HG03066 (cell line): ENCODE measurements at regions not wholly inside any gene's neighbourhood (a gene's known extent, or its start where the extent isn't known, plus 50 kb on each side); places are given as distances from the start of the nearest gene placed in this dataset.

Source experiments
- ATAC-seq: cut with Tn5 transposase; IDR thresholded peaks from one replicate; pipeline ENCODE4 v1.9.1; 2021; ENCODE audit warnings: low read depth; ENCODE audit not compliant: unreplicated experiment

DNA sequence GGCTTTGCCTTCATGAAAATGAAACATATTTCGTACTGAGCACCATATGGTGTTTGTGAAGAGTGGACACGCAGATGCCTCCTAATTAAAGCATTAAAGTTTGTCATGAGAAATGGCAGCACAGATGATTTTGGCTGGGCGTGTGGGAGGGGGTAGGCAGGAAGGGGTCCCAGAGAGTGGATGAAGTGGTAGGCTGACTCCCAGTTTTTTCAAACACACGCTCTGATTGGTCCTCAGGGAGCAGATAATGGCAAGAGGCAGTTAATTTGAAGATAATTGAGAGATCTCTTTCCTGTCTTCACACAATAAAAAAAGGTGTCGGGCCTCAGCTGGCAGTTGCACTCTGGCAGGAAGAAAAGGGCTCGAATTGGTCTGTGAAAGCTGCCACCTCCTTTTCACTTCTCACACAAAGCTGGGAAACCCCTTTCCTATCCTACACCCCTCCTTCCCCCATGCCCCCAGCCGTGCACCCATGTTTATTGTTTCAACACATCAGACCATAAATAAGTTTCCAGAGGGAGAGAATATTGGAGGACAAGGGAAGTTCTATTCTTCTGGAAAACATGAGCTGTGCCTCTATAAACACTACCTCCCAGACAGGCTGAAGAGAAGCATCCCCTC lies 429.6 kb downstream of the ARHGEF28 start:
- ATAC-seq, result no peak

DNA sequence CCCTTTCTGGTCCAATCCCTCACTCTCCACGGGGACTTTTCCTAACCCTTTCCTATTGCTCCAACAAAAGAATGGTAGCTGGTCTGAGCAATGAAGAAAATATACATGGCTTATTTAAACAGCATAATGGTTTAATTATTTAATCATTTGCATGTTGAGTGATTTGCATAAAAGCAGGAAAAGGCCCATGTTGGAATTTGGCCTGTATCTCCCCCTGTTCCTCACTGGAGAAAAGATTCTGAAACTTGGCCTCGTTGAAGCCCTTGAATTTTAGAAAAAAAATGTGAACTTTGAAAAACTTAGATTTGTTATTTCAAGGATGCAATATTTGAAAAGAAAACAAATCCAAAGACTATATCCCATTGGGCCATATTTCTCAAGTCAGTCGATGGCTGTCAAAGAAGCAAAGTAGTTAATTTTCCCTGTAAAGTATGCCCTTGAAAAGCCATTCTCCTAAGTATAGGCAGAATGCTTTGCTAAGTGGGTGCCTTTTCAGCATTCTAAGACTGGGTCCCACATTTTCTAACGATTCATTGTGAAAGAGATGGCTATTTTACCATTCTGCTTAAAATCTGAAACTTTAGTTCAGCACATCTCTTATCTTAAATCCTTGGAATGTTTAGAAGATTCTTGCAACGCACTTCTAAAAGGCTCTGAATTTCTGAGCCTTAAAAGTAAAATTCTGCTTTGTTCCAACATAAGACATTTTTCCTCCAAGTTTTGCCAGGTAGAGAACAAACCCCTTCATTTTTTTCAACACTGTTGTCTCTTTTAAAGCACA lies 428.8 kb downstream of the ARHGEF28 start:
- ATAC-seq, result no peak

DNA sequence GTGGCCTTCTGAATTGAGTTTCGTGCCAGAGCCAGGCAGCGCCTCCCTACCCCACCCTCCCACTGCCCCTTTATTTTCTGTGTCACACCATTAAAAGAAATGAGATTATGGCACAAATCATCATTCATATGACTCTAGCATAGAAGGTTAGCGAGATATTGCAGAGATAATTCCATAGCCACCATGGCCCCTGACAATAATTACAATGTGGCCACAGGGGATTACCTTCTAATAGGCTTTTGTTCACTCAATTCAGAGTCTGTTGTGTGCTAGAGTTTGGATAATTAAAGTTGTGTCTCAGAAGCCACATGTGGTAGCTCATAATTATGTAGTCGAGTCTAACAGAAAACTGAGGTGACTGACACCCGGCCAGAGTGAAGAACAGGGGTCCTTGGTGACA lies 428.1 kb downstream of the ARHGEF28 start:
- ATAC-seq, result no peak

DNA sequence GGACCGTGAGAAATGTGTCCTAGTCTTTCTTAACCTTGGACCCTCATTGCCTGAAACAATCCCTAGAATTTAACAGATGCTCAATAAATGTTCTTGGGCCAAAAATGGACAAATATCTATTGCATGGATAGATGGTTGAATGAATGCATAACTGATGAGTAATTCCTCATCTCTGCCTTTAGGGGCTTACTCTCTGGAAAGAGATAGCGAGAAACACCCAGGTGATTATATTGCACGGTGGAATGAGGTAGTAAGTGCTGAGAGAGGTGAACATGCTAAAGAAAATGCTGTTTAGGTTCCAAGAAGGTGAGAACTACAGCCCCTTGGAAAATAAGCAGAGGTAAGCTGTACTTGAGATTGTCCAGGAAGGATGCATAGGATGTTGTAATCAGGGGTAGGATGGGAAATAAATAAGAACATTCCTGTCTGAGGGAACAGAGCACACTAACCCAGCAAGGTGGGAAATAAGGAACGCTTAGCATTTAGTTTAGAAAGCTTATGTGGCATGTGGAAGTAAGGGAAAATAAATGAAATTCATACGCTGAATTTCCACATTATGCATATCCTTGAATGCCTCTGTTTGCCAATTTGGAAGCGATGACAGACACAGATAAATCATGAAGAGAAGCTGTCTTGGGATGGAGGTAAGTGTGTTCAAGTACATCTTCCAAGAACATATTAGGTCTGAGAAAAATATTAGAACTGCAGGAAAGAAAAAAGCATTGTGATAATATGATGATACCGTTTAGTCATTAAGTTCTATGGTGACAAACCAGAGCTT lies 426.6 kb downstream of the ARHGEF28 start:
- ATAC-seq, result no peak

DNA sequence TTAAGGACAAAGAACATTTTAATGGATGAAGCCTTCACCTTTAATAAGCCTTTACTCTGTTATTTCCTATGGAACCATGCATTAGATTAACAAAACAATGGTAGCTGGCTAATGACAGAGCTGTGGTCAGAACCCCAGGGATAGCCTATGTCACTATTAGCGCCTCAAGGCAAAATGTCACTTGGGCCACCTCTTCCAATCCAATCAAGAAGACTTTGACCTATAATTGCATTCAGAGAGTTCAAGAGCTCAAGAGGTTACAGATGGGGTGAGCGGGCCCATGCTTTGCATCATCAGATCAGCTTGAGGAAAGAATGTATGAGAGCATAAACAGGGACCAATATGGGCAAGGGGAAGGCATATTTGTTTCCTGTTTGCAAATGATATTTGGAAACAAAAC lies 425.1 kb downstream of the ARHGEF28 start:
- no peak for ATAC-seq

GRCh38 chr5:74044936-74045335 lies 418.9 kb downstream of the ARHGEF28 start:
- no peak for ATAC-seq

- ATAC-seq, result no peak
These were observed 417.0 kb downstream of the ARHGEF28 start for GRCh38 chr5:74042959-74043358.

DNA sequence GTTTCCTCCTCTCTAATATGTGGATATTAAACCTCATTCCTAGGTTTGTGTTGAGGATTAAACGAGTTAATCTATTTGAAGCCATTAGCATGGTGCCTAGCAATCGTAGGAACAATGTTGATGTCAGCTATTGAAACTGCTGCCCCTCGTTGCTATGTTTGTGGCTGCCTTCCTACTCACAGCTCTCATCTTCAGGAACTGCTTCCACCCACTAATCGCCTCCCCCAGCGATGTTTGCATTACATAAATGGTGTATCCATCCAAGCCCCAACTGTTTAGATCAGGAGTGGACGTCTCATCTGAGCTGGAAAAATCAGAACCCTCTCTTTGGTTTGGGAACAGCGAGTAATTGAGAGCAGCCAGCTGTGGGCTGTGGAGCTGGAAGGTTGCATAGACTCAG lies 416.6 kb downstream of the ARHGEF28 start:
- ATAC-seq, result no peak

- no peak for ATAC-seq
These were observed 415.9 kb downstream of the ARHGEF28 start for GRCh38 chr5:74041913-74042312.

- no peak for ATAC-seq
These were observed 415.0 kb downstream of the ARHGEF28 start for GRCh38 chr5:74040811-74041491.

DNA sequence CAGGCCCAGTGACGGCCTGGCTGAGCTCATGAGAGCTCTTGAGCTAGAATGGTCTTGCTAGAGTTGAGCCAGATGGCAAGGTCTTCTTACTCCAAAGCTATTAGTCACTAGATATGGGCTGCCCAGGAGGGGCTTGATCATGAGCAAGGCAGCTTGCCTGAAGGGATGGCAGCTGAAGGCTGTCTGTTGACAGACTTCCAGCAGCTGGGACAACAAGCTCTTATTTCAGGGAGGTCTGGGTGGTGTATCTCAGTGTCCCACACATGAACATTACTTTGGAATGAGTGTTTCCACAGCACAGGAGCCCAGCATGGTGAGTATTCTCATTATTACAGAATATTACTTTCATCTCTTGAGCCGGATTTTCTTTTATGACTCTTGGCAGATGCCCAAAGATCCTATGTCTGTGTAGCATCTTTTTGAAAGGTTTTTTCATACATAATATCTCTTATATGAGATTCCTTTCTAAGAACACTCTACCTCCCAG lies 414.1 kb downstream of the ARHGEF28 start:
- ATAC-seq, result no peak

DNA sequence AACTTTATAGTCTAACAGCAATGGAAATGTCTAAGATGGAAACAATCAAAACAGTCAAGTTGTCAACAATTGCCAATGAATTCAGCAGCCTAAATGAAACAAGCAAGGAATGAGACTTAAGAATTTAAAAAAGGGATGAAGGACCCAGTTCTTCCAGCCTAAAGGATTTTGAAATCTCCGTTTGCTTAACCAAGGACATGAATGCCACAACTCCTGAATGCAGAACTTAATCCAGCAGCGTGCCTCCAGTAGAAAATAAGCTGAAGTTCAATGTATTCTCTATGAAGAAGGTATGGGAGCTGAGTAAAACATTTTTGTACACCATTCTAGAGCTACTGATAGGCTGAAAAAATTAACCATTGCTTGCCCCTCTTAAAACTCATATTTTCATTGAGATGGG lies 411.3 kb downstream of the ARHGEF28 start:
- ATAC-seq, result no peak

DNA sequence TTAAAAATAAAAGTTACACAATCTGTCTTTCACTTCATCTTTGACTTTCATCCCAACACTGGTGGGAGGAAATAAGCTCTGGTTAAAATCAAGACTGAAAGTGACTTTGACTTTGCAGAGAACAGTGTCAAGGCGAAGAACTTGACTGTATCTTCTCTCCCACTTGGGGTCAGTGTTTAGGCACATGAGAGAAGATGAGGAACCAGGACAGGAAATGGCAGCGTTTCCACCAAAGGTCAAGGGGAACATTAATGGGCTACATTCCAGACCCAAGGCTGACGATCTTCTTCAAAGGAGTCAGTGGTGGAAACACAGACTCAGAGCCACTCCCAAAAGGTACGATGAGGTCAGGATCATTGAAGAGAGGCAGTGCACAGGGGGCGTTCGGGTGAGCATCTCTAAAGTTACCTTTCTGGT lies 409.5 kb downstream of the ARHGEF28 start:
- peak; percentile 77 for ATAC-seq

DNA sequence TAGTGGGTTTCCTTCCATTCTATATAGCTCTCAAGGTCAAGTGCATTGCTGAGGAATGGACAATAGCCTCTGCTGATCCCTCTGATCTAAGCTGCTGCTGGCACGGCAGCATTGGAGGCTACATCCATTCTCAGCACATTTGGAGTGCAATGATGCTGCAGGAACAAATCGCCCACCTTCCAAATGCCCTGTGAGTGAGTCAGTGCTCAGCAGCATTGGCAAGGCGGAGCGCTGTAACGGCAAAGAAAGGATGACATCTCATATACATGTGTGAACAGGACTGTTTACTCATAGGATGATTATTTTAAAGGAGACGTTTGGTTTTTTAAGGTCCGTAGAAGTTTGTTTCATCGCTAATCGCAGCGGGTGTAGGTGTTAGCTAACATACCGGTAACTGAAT lies 408.7 kb downstream of the ARHGEF28 start:
- ATAC-seq, result no peak

DNA sequence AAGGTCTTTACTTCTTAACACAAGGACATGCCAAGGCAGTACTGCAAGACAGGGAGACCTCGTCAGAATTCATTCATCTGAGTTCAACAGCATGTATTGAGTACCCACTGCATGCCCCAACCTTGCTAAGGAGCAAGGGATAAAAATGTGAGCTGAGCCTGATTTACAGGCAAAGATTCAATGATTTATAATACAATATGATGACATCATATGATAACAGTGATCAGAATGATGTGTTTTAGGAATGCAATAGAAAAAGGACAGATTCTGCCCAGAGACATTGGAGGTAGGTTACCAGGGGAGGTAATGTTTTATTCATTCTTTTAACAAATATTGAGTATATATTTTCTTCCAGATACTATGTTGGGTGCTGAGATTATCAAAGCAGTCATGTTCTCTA lies 406.6 kb downstream of the ARHGEF28 start:
- ATAC-seq, result no peak

GRCh38 chr5:74031536-74031935 lies 405.5 kb downstream of the ARHGEF28 start:
- no peak for ATAC-seq

- ATAC-seq, result no peak
These were observed 404.8 kb downstream of the ARHGEF28 start for GRCh38 chr5:74030821-74031220.

GRCh38 chr5:74030371-74030770 lies 404.4 kb downstream of the ARHGEF28 start:
- ATAC-seq, result no peak

GRCh38 chr5:74028976-74029375 lies 403.0 kb downstream of the ARHGEF28 start:
- ATAC-seq, result no peak

GRCh38 chr5:74028406-74028805 lies 402.4 kb downstream of the ARHGEF28 start:
- no peak for ATAC-seq
